Astrocyte (in vitro differentiated cells and primary cell): ENCODE measurements at regions not wholly inside any gene's neighbourhood (a gene's known extent, or its start where the extent isn't known, plus 50 kb on each side); places are given as distances from the start of the nearest gene placed in this dataset.
"Not testable (repeated sequence)": the region's sequence is repeated elsewhere in the genome, so short reads cannot be mapped to it uniquely, and the experiment has no call there.

Source experiments
- DNase-seq: peaks from one replicate; pipeline ENCODE4 v3.0.0-alpha.2; 2010; ENCODE audit warnings: low read depth
- FAIRE-seq: peaks from 2 replicates; lab custom pipeline; 2011; peaks lifted over from hg19 to GRCh38; lab: Jason Lieb, UNC
- H2AFZ ChIP-seq: 2 replicates; pipeline ENCODE4 v1.6.0; 2012; ENCODE audit warnings: low read depth, low read length, inconsistent platforms
- H3K27ac ChIP-seq: 2 replicates; pipeline ENCODE4 v1.5.1; 2011; ENCODE audit warnings: low read depth, low read length, inconsistent platforms
- H3K27me3 ChIP-seq: 2 replicates; pipeline ENCODE4 v1.6.0; 2011; ENCODE audit warnings: low read length, inconsistent platforms; ENCODE audit not compliant: insufficient read depth
- H3K36me3 ChIP-seq: 2 replicates; pipeline ENCODE4 v1.5.1; 2011; ENCODE audit warnings: low read length, inconsistent platforms; ENCODE audit not compliant: insufficient read depth
- H3K4me1 ChIP-seq: 2 replicates; pipeline ENCODE4 v1.5.1; 2011; ENCODE audit warnings: low read length, inconsistent platforms; ENCODE audit not compliant: insufficient read depth
- H3K4me2 ChIP-seq: 2 replicates; pipeline ENCODE4 v1.6.0; 2012; ENCODE audit warnings: low read length, inconsistent platforms
- H3K4me3 ChIP-seq: 2 replicates; pipeline ENCODE4 v1.5.1; 2011; ENCODE audit warnings: low read depth, mild to moderate bottlenecking, low read length, inconsistent platforms; ENCODE audit not compliant: insufficient read depth
- H3K79me2 ChIP-seq: 2 replicates; pipeline ENCODE4 v1.6.0; 2012; ENCODE audit warnings: mild to moderate bottlenecking, low read length, inconsistent platforms; ENCODE audit not compliant: insufficient read depth
- H3K9ac ChIP-seq: 2 replicates; pipeline ENCODE4 v1.6.0; 2012; ENCODE audit warnings: mild to moderate bottlenecking, low read length, inconsistent platforms
- H3K9me3 ChIP-seq: 2 replicates; pipeline ENCODE4 v1.5.1; 2012; ENCODE audit warnings: low read depth, mild to moderate bottlenecking, low read length, inconsistent platforms; ENCODE audit not compliant: insufficient read depth
- H4K20me1 ChIP-seq: 2 replicates; pipeline ENCODE4 v1.6.0; 2012; ENCODE audit warnings: low read length, inconsistent platforms; ENCODE audit not compliant: insufficient read depth
- H3K27ac Mint-ChIP-seq: one replicate; pipeline ENCODE4 v1.8.0; 2021; ENCODE audit warnings: mild to moderate bottlenecking, mixed read lengths; ENCODE audit not compliant: unreplicated experiment
- H3K27me3 Mint-ChIP-seq: one replicate; pipeline ENCODE4 v1.8.0; 2021; ENCODE audit warnings: low read depth, mixed read lengths; ENCODE audit not compliant: unreplicated experiment
- H3K36me3 Mint-ChIP-seq: one replicate; pipeline ENCODE4 v1.8.0; 2021; ENCODE audit warnings: low read depth, mixed read lengths; ENCODE audit not compliant: unreplicated experiment
- H3K4me1 Mint-ChIP-seq: one replicate; pipeline ENCODE4 v1.8.0; 2021; ENCODE audit warnings: low read depth, mixed read lengths; ENCODE audit not compliant: unreplicated experiment
- H3K4me3 Mint-ChIP-seq: one replicate; pipeline ENCODE4 v1.8.0; 2021; ENCODE audit warnings: mild to moderate bottlenecking, moderate library complexity, mixed read lengths; ENCODE audit not compliant: unreplicated experiment
- H3K9me3 Mint-ChIP-seq: one replicate; pipeline ENCODE4 v1.8.0; 2021; ENCODE audit warnings: mild to moderate bottlenecking, mixed read lengths; ENCODE audit not compliant: unreplicated experiment
- EZH2 ChIP-seq: IDR thresholded peaks from 2 replicates; pipeline ENCODE4 v1.6.1; 2012; ENCODE audit warnings: mild to moderate bottlenecking, low read length, inconsistent platforms; ENCODE audit not compliant: insufficient read depth
- TF ChIP-seq, protein P1 (sequence below): IDR thresholded peaks from 2 replicates; pipeline ENCODE4 v1.5.1; 2011; ENCODE audit warnings: low read depth, mild to moderate bottlenecking, inconsistent platforms, low read length, moderate library complexity; ENCODE audit not compliant: insufficient read depth

GRCh38 chr12:17030338-17030737 is 424.4 kb upstream of the LMO3 start:
- no peaks in the 10 kb centered on the region for H3K9me3 ChIP-seq
- no peaks in the 10 kb centered on the region for H4K20me1 ChIP-seq
- Mint-ChIP-seq H3K36me3 (no peaks in the 10 kb centered on the region), H3K4me3 (no peak overlapping the region), H3K27me3 (no peaks in the 10 kb centered on the region), H3K27ac (no peak overlapping the region), H3K4me1 (peaks cover 2% of the 10 kb centered on the region), H3K9me3 (peaks cover 2% of the 10 kb centered on the region)
- TF ChIP-seq, protein P1, sequence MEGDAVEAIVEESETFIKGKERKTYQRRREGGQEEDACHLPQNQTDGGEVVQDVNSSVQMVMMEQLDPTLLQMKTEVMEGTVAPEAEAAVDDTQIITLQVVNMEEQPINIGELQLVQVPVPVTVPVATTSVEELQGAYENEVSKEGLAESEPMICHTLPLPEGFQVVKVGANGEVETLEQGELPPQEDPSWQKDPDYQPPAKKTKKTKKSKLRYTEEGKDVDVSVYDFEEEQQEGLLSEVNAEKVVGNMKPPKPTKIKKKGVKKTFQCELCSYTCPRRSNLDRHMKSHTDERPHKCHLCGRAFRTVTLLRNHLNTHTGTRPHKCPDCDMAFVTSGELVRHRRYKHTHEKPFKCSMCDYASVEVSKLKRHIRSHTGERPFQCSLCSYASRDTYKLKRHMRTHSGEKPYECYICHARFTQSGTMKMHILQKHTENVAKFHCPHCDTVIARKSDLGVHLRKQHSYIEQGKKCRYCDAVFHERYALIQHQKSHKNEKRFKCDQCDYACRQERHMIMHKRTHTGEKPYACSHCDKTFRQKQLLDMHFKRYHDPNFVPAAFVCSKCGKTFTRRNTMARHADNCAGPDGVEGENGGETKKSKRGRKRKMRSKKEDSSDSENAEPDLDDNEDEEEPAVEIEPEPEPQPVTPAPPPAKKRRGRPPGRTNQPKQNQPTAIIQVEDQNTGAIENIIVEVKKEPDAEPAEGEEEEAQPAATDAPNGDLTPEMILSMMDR = no peak
- TF ChIP-seq EZH2 = no peak
- H3K79me2 ChIP-seq = no peaks in the 10 kb centered on the region
- no peak for DNase-seq
- no peak for FAIRE-seq
- H3K36me3 ChIP-seq = no peaks in the 10 kb centered on the region
- no peaks in the 10 kb centered on the region for H3K27me3 ChIP-seq
- H2AFZ ChIP-seq = no peak overlapping the region
- H3K9ac ChIP-seq = no peak overlapping the region
- H3K4me1 ChIP-seq = no peaks in the 10 kb centered on the region
- H3K4me3 ChIP-seq = no peak overlapping the region
- H3K27ac ChIP-seq = no peak overlapping the region
- no peak overlapping the region for H3K4me2 ChIP-seq

DNA sequence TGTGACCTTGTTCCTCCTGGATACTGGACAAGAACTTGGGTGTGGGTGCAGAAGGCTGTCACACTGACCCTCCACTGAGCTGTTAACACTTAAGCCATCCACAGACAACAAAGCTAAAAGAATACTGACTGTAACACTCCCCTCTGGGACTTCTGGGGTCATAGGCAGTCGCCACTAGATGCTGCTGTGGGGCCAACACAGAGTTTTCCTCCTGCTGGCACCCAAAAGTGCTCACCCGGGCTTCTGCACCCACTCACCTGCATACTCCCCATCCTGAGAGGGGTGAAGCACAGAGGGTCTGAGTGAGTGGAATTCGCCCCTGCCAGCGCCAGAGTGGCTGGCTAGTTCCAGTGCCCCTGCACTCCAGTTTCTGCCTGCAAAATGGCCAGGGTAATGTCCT is 422.4 kb upstream of the LMO3 start:
- no peak for FAIRE-seq
- no peak overlapping the region for H3K4me3 ChIP-seq
- no peaks in the 10 kb centered on the region for H3K27me3 Mint-ChIP-seq
- no peaks in the 10 kb centered on the region for H3K79me2 ChIP-seq
- no peak overlapping the region for H3K4me3 Mint-ChIP-seq
- no peak overlapping the region for H3K27ac ChIP-seq
- no peak overlapping the region for H3K9ac ChIP-seq
- H3K27me3 ChIP-seq = no peaks in the 10 kb centered on the region
- H2AFZ ChIP-seq = no peak overlapping the region
- H3K4me1 ChIP-seq = no peaks in the 10 kb centered on the region
- H3K9me3 Mint-ChIP-seq = peaks cover 2% of the 10 kb centered on the region
- H3K4me2 ChIP-seq = no peak overlapping the region
- H3K36me3 Mint-ChIP-seq = no peaks in the 10 kb centered on the region
- TF ChIP-seq, protein P1 = no peak
- TF ChIP-seq EZH2 = no peak
- DNase-seq = no peak
- H4K20me1 ChIP-seq = no peaks in the 10 kb centered on the region
- H3K36me3 ChIP-seq = no peaks in the 10 kb centered on the region
- H3K27ac Mint-ChIP-seq = no peak overlapping the region
- H3K4me1 Mint-ChIP-seq = peaks cover 2% of the 10 kb centered on the region
- no peaks in the 10 kb centered on the region for H3K9me3 ChIP-seq

DNA sequence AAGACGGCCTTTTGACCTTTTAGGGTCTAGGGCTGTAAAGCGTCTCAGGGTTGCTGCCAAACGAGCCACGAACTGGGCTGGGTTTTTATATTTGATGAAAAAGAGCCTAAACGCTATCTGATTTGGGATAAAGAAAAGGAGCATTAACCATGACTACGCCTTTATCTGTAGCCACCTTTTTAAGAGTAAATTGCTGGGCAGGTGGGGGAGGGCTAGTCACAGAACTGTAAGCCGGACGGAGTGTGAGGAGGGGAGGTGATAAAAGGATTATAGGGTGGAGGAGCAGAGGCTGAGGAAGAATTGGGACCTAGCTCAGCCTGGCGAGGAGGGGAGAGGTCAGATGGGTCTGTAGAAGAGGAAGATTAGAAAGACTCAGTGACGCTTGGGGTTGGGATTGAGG is 419.5 kb upstream of the LMO3 start:
- H3K9me3 ChIP-seq, H3K9me3 Mint-ChIP-seq, H3K4me1 ChIP-seq, H3K27me3 Mint-ChIP-seq, H3K79me2 ChIP-seq, H3K4me3 ChIP-seq, DNase-seq, H4K20me1 ChIP-seq, H3K36me3 ChIP-seq, H3K4me3 Mint-ChIP-seq, FAIRE-seq, H3K9ac ChIP-seq, H3K27ac Mint-ChIP-seq, H3K4me2 ChIP-seq, H3K4me1 Mint-ChIP-seq, H3K36me3 Mint-ChIP-seq, H2AFZ ChIP-seq, H3K27ac ChIP-seq, H3K27me3 ChIP-seq: not testable (repeated sequence)
